HL-60 (cell line): ENCODE measurements at regions not wholly inside any gene's neighbourhood (a gene's known extent, or its start where the extent isn't known, plus 50 kb on each side); places are given as distances from the start of the nearest gene placed in this dataset.

Experiments
- GABPA ChIP-seq: IDR thresholded peaks from 2 replicates; pipeline ENCODE4 v1.6.1; 2012; ENCODE audit warnings: low read depth
- TF ChIP-seq, protein P1 (sequence below): IDR thresholded peaks from one replicate; pipeline ENCODE4 v1.5.1; 2011; ENCODE audit warnings: low read length, control low read depth, inconsistent platforms; ENCODE audit not compliant: insufficient read depth

DNA sequence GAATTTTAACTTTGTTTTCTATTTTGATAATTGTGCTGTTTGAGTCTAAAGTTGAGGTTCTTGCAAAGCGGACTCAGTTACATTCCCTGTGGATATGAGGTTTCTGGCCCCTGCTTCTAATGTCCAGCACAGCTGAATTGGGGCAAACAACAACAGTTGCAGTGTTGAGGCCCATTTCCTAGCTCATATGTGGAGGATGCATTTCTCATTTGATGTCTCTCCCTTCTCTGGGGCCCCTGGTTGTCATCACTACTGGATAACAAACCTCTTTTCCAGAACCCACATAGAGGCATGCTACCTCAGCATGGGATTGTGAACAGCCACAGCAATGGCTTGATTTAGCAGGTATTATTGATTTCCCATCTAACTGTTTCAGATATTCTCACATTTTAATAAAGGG lies 208.2 kb upstream of the VSTM2A start:
- TF ChIP-seq, protein P1, sequence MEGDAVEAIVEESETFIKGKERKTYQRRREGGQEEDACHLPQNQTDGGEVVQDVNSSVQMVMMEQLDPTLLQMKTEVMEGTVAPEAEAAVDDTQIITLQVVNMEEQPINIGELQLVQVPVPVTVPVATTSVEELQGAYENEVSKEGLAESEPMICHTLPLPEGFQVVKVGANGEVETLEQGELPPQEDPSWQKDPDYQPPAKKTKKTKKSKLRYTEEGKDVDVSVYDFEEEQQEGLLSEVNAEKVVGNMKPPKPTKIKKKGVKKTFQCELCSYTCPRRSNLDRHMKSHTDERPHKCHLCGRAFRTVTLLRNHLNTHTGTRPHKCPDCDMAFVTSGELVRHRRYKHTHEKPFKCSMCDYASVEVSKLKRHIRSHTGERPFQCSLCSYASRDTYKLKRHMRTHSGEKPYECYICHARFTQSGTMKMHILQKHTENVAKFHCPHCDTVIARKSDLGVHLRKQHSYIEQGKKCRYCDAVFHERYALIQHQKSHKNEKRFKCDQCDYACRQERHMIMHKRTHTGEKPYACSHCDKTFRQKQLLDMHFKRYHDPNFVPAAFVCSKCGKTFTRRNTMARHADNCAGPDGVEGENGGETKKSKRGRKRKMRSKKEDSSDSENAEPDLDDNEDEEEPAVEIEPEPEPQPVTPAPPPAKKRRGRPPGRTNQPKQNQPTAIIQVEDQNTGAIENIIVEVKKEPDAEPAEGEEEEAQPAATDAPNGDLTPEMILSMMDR: no peak
- no peak for TF ChIP-seq GABPA
